HUES6 (cell line): ENCODE measurements at regions not wholly inside any gene's neighbourhood (a gene's known extent, or its start where the extent isn't known, plus 50 kb on each side); places are given as distances from the start of the nearest gene placed in this dataset.

Experiments used
- H3K27ac ChIP-seq: 2 replicates; pipeline ENCODE4 v1.7.0; 2013; ENCODE audit warnings: low read depth, mild to moderate bottlenecking, low read length, inconsistent platforms
- H3K27me3 ChIP-seq: 2 replicates; pipeline ENCODE4 v1.6.1; 2013; ENCODE audit warnings: low read length; ENCODE audit not compliant: control insufficient read depth, insufficient read depth
- H3K36me3 ChIP-seq: 2 replicates; pipeline ENCODE4 v1.6.1; 2013; ENCODE audit warnings: low read length; ENCODE audit not compliant: control insufficient read depth, insufficient read depth
- H3K4me1 ChIP-seq: 2 replicates; pipeline ENCODE4 v1.6.1; 2013; ENCODE audit warnings: low read length; ENCODE audit not compliant: control insufficient read depth, insufficient read depth
- H3K4me3 ChIP-seq: 2 replicates; pipeline ENCODE4 v1.5.1; 2013; ENCODE audit warnings: low read depth, low read length
- H3K9ac ChIP-seq: one replicate; pipeline ENCODE4 v1.6.1; 2013; ENCODE audit warnings: mild to moderate bottlenecking, low read length
- H3K9me3 ChIP-seq: 2 replicates; pipeline ENCODE4 v1.6.1; 2013; ENCODE audit warnings: low read depth, low read length; ENCODE audit not compliant: control insufficient read depth, insufficient read depth

GRCh38 chr11:92633820-92634219 is 335.6 kb upstream of the MTNR1B start:
- no peaks in the 10 kb centered on the region for H3K9me3 ChIP-seq
- H3K27ac ChIP-seq, result no peak overlapping the region
- H3K4me1 ChIP-seq, result peaks cover 9% of the 10 kb centered on the region; the same call in 1 of the 2 replicates
- no peak overlapping the region for H3K9ac ChIP-seq
- H3K4me3 ChIP-seq, result no peak overlapping the region
- no peaks in the 10 kb centered on the region for H3K27me3 ChIP-seq
- no peaks in the 10 kb centered on the region for H3K36me3 ChIP-seq

- Histone ChIP-seq H3K36me3 (no peaks in the 10 kb centered on the region), H3K4me1 (peaks cover 9% of the 10 kb centered on the region; the same call in 1 of the 2 replicates), H3K9ac (no peak overlapping the region), H3K27me3 (no peaks in the 10 kb centered on the region), H3K4me3 (no peak overlapping the region), H3K27ac (no peak overlapping the region), H3K9me3 (no peaks in the 10 kb centered on the region)
Measured at GRCh38 chr11:92636543-92637188, 332.8 kb upstream of the MTNR1B start.

GRCh38 chr11:92638678-92639077 is 330.8 kb upstream of the MTNR1B start:
- H3K27me3 ChIP-seq, result no peaks in the 10 kb centered on the region

GRCh38 chr11:92642177-92642931 is 327.1 kb upstream of the MTNR1B start:
- Histone ChIP-seq H3K9me3 (no peaks in the 10 kb centered on the region), H3K27me3 (no peaks in the 10 kb centered on the region), H3K4me3 (no peak overlapping the region), H3K9ac (no peak overlapping the region), H3K36me3 (no peaks in the 10 kb centered on the region), H3K4me1 (no peaks in the 10 kb centered on the region), H3K27ac (no peak overlapping the region)

More at GRCh38 chr11:92638678-92639077, 330.8 kb upstream of the MTNR1B start:
- H3K36me3 ChIP-seq, result no peaks in the 10 kb centered on the region
- H3K9ac ChIP-seq, result no peak overlapping the region
- H3K27ac ChIP-seq, result no peak overlapping the region
- no peak overlapping the region for H3K4me3 ChIP-seq
- no peaks in the 10 kb centered on the region for H3K9me3 ChIP-seq
- no peaks in the 10 kb centered on the region for H3K4me1 ChIP-seq

- Histone ChIP-seq H3K9ac (no peak overlapping the region), H3K4me1 (no peaks in the 10 kb centered on the region), H3K36me3 (no peaks in the 10 kb centered on the region), H3K4me3 (no peak overlapping the region), H3K27me3 (no peaks in the 10 kb centered on the region), H3K9me3 (no peaks in the 10 kb centered on the region), H3K27ac (no peak overlapping the region)
Measured at GRCh38 chr11:92643827-92644226, 325.6 kb upstream of the MTNR1B start.

GRCh38 chr11:92644595-92645445 is 324.6 kb upstream of the MTNR1B start:
- Histone ChIP-seq H3K9ac (no peak overlapping the region), H3K9me3 (no peaks in the 10 kb centered on the region), H3K36me3 (no peaks in the 10 kb centered on the region), H3K4me1 (no peaks in the 10 kb centered on the region), H3K27me3 (no peaks in the 10 kb centered on the region), H3K27ac (no peak overlapping the region), H3K4me3 (no peak overlapping the region)

- Histone ChIP-seq H3K27ac (no peak overlapping the region), H3K9ac (no peak overlapping the region), H3K36me3 (no peaks in the 10 kb centered on the region), H3K27me3 (no peaks in the 10 kb centered on the region), H3K9me3 (no peaks in the 10 kb centered on the region), H3K4me1 (no peaks in the 10 kb centered on the region), H3K4me3 (no peak overlapping the region)
Measured at GRCh38 chr11:92651159-92651558, 318.3 kb upstream of the MTNR1B start.

GRCh38 chr11:92653454-92653853 is 316.0 kb upstream of the MTNR1B start:
- Histone ChIP-seq H3K27ac (no peak overlapping the region), H3K27me3 (no peaks in the 10 kb centered on the region), H3K9me3 (no peaks in the 10 kb centered on the region), H3K4me3 (no peak overlapping the region), H3K4me1 (no peaks in the 10 kb centered on the region), H3K36me3 (no peaks in the 10 kb centered on the region), H3K9ac (no peak overlapping the region)

- Histone ChIP-seq H3K27ac (no peak overlapping the region), H3K36me3 (no peaks in the 10 kb centered on the region), H3K4me3 (no peak overlapping the region), H3K27me3 (no peaks in the 10 kb centered on the region), H3K9ac (no peak overlapping the region), H3K4me1 (no peaks in the 10 kb centered on the region), H3K9me3 (no peaks in the 10 kb centered on the region)
Measured at GRCh38 chr11:92656783-92657182, 312.7 kb upstream of the MTNR1B start.

- Histone ChIP-seq H3K27ac (no peak overlapping the region), H3K4me3 (no peak overlapping the region), H3K9me3 (no peaks in the 10 kb centered on the region), H3K27me3 (no peaks in the 10 kb centered on the region), H3K4me1 (no peaks in the 10 kb centered on the region), H3K9ac (no peak overlapping the region), H3K36me3 (no peaks in the 10 kb centered on the region)
Measured at GRCh38 chr11:92657226-92657625, 312.2 kb upstream of the MTNR1B start.

GRCh38 chr11:92658733-92659132 is 310.7 kb upstream of the MTNR1B start:
- no peak overlapping the region for H3K9ac ChIP-seq
- H3K27ac ChIP-seq, result no peak overlapping the region
- H3K27me3 ChIP-seq, result no peaks in the 10 kb centered on the region
- no peaks in the 10 kb centered on the region for H3K9me3 ChIP-seq
- no peaks in the 10 kb centered on the region for H3K4me1 ChIP-seq
- H3K36me3 ChIP-seq, result no peaks in the 10 kb centered on the region
- H3K4me3 ChIP-seq, result no peak overlapping the region
